ENCODE measurements at regions not wholly inside any gene's neighbourhood (a gene's known extent, or its start where the extent isn't known, plus 50 kb on each side); places are given as distances from the start of the nearest gene placed in this dataset.

DNA sequence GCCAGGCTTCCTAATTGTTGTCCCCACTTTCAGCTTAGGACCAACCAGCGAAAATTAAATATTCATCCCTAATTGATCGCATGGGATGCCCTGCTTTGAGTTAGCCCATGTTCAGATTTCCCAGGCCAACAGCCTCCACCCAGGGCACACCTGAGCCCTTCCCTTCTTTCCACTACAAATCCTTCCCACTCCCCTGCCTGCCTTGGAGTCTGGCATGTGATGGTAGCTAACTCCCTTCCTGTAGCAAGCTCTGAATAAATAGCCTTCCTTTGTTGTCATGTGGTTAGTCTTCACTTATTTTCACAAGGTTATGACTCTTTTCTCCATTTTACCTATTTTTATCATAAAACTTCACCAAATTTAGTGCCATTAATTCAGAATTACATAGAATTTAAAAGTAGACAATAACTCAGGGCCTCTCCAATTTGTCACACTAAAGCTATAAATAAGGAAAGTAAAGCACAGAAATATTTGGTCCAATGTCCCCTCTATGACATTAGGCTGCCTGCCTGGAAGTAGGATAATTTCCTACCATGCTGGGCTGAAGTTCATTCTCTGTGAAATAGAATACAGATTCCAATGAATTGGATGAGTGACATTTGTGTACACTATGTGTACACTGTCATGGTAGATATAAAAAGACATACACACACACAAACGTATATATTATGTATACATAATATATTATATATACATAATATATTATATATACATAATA, 166.4 kb upstream of the CPEB2 start:
- in situ Hi-C loops (cut with HindIII; ENCODE audit: low sequenced_read_pairs): no loop called here
- DNase-seq (ENCODE audit: low spot score): no peak

DNA sequence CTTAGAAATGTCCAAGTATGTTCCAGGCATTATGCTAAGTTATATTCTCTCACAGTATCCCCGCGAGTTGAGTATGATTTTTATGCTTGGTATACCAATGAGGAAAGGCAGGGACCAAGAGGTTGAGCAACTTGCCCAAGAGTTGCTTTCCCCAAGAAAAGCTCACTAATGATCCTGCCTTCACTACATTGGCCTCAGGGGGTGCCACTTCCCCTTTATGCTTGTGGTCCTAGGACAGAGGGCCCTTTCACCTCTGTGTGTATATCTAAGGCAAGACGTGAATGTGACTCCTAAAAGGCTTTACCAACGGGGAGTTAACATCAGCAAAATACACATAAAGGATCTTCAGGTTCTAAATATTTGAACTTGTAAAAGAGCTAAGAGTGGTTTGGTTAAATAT, 164.4 kb upstream of the CPEB2 start:
- DNase-seq (ENCODE audit: low spot score): no peak

DNA sequence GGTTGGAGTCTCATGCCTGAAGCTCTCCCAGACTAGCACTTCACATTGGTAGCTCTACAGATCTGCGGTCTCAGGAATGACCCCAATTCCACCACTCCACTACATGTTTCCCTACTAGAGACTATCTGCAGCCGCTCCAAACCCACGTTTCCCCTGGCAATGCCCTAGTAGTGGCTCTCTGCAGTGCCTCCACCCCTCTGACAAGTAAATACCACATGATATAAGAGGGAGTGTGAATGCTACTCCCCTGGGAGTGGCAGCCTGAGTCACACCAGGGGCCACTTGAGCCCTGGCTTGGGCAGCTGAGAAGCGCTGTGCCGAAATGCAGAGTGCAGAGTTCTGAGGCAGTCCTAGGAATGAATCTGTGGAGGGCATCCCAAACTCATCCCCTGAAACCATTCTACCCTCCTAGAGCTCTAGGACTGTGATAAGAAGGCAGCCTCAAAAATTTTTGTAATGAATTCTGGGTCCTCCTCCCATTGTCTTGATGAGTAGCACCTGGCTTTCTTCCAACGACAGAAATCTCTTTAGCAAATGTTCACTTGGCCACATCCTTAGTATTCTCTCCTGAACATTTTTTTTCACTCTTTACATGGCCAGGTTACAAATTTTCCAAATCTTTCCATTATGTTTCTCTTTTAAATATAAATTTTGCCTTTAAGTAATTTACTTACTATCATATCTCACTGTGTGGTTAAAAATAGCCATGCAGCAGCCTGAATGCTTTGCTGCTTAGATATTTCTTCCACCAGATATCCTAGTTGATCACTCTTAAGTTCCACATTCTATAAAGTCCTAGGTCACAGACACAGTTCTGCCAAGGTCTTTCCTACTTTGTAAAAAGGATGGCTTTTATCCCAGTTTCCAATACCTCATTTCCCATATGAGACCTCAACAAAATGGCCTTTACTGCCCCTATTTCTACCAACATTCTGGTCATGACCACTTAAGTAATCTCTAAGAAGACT, 160.2 kb upstream of the CPEB2 start:
- in situ Hi-C loops (cut with HindIII; ENCODE audit: low sequenced_read_pairs): no loop called here

More for the DNA sequence above, 164.4 kb upstream of the CPEB2 start:
- in situ Hi-C loops (cut with HindIII; ENCODE audit: low sequenced_read_pairs): no loop called here

DNA sequence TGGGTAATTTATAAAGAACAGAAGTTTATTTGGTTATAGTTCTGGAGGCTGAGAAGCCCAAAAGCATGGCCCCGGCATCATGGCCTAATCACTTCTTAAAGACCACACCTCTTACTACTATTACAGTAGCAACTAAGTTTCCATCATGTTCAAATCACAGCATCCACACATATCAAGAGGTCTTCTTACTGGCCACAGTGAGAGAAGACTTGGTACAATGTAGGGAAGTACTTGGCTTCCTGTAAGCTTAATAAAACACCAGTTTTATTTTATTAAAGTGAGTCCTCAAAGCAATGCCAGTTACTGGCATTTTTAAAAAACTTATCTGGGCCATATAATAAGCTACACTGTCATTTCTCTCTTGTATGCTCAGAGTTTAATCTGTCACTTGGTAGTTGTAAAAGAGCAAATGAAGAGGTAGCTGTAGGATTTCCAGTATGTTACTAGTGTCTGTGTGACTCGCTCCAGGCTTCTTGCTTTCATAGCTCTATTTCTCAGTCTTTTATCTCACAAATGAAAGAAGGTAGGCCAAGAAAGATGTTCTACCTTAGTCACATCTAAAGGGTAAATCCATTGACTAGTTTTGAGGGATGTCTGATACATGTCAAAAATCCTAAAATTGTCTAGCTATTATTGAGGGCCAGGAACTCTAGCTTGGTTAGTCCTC, 159.2 kb upstream of the CPEB2 start:
- DNase-seq (ENCODE audit: low spot score): no peak
- in situ Hi-C loops (cut with HindIII; ENCODE audit: low sequenced_read_pairs): no loop called here

More for the DNA sequence above, 160.2 kb upstream of the CPEB2 start:
- no peak for DNase-seq (ENCODE audit: low spot score)

DNA sequence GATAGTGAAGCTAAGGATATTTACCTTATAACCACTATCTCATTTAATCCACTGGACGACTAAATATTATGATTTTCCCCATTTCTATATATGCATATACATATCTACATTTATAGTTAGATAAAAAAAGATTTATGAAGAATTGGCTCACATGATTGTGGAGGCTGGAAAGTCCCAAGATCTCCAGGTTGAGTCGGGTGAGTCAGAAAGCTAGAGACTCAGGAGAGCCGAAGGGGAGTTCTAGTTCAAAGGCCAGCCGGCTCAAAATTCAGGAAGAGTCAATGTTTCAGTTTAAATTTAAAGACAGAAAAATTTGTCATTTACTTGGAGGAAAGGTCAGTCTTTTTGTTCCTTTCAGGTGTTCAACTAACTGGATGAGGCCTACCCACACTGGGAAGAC, 158.2 kb upstream of the CPEB2 start:
- in situ Hi-C loops (cut with HindIII; ENCODE audit: low sequenced_read_pairs): no loop called here
- DNase-seq (ENCODE audit: low spot score): no peak

DNA sequence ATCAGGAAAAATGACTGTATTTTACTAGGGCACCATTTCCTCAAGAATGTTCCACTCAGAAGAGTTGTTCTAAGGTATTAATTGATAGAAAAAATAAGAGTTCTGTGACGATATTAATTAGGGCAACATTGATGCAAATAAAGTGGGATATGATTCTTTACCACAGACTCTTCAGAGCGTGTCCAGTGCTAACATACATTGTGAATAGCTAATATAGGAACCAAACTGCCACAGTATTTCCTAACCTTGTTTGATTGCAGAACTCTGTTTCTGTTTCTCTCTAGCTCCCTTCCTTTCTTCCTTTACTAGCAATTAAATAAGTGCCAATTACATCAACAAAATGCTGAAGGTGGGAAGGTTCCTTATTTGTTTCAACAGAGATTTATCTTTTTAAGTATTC, 154.1 kb upstream of the CPEB2 start:
- DNase-seq (ENCODE audit: low spot score): no peak
- in situ Hi-C loops (cut with HindIII; ENCODE audit: low sequenced_read_pairs): no loop called here

DNA sequence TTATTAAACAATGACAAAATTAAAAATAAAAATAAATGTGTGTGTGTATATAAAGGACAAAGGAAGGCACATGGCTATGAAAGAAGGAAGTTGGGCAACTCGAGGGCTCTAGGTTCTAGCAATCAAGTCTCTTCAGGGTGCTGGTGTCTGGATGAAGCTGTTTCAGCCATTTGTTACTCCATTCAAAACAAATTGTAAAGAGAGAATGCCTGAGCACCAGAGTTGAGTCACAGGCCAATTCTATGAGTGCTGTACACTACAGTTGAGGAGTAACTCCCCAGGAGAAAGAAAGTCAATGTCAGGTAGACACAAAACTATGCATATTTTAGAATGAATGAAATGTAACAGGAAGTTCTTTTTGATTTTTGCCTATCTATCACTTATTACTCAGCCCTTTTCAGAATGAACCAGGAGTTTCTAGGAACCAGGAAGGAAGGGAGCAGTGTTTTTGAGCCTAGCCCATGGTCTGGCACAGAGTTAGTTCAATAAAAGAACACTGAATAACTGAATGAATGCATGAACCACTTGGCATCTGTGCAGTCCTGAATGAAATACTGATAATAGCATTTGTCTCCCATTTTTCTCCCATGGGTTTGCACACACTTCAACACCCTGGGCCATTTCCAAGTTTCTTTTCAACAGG, 151.7 kb upstream of the CPEB2 start:
- DNase-seq (ENCODE audit: low spot score): no peak
- in situ Hi-C loops (cut with HindIII; ENCODE audit: low sequenced_read_pairs): no loop called here

DNA sequence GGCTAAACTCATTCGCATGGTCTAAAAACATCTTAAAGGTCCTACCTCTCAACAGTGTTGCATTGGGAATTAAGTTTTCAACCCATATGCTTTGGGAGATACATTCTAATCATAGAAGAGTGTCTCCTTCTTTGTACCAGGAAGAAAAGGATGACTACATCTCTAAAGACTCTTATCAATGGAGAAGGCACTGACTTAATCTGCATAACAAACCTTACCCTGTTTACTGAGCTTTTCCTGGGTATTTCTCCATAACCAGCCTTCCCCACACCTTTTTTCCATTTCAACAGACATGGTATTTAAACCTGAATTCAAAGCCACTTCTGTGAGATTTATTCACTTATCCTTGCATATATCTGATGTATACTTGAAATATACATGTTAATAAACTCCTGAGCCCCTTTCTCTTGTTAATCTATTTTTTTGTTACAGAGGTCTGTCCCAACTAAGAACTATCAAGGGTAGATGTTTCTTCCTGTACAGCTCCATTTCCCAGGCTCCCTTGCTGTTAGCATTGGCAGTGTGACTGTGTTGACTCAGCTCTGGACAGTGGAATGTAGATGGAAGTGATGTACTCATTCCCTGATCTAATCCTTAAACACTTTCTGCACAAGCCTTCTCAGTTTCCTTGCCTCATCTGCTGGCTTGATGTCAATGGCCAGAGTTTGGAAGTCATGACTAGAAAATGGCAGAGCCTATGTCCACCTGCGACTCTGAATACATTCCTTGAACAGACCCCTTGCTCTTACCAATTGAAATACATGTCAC, 148.9 kb upstream of the CPEB2 start:
- in situ Hi-C loops (cut with HindIII; ENCODE audit: low sequenced_read_pairs): no loop called here
- no peak for DNase-seq (ENCODE audit: low spot score)

DNA sequence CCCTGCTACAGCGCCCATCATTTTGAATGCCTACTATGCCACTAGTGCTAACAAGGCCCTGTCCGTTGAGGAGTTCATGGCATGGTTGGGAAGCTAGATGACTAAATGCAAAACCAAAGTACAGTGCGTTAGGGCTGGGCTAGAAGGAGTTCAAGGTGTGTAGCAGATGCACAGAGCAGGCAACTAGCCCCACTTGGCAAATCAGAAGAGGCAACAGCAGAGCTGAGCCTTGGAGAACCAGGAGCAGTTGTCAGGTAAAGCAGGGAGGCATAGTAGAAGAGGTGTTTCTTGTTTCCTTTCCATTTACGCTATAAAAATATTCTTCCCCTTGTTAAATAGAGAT, 146.6 kb upstream of the CPEB2 start:
- DNase-seq (ENCODE audit: low spot score): no peak
- in situ Hi-C loops (cut with HindIII; ENCODE audit: low sequenced_read_pairs): no loop called here

DNA sequence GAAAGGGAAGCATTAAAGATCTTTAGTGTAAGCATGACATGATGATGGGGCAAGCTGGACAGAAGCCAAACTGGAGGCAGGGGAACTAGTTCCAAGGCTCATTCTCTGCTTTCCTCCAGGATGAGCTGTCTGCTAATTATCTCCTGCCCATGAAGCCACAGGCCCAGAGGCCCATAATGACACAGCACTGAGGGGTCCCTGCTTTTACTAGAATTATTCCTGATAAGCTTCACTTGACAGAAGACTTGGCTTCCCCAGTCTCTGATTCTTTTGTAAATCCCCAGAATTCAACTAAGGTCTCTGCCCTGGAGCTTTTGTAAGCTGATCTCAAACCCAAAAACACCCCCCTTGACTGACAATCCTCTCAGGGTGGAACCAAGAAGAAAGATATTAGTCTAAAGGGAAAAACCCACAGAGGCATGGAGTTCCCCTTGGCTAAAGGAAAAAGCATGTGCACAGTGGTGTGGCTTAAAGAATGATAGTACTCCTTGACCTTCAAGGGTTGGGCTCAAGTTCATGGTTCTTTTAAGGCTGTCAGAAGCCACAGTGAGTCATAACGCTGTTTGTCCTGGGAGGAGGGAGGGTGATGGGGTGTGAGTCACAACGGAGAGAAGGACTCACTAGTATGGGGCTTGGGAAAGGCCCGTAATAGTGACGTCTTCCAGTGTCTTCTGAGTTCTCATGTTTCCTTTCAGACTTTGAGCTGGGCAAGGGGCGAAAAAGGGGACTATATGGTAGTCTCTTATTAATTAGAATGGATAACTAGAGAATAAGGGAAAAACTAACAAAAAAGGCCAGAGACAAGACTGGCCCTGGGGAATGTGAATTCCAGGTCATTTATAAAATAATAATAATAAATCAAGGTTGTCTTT, 146.0 kb upstream of the CPEB2 start:
- DNase-seq (ENCODE audit: low spot score): no peak
- in situ Hi-C loops (cut with HindIII; ENCODE audit: low sequenced_read_pairs): no loop called here

DNA sequence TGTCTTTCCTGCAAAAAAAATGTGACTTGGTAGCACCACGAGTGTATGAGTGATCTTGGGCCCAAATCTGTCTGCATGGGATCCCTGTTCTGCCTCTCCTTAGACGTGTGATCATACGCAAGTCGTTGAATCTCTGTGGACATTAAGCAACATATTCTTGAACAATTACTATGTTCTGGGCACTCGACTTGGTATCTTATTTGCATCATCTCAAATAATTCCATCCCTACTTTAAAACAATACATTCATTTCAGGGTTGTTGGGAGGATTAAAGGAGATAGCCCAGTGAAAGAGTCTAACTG, 145.4 kb upstream of the CPEB2 start:
- in situ Hi-C loops (cut with HindIII; ENCODE audit: low sequenced_read_pairs): no loop called here
- no peak for DNase-seq (ENCODE audit: low spot score)

DNA sequence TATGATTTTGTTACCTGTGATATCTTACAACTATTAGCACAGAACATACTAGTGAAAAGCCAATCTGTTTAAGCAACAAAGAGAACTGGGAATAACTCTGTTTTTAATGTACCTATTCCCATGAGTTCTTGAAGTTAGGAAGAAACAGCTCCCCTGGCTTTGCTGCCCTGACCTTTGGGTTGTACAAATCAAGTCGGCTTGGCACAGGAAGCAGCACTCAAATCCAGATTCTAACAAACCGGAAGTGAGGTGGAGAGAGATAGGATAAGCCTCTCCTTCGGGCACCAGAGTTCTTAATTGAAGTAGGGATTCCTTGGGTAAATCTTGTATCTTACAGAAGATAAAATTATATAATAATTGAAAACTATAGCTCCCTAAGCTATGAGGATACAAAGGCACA, 144.8 kb upstream of the CPEB2 start:
- no peak for DNase-seq (ENCODE audit: low spot score)
- in situ Hi-C loops (cut with HindIII; ENCODE audit: low sequenced_read_pairs): no loop called here

DNA sequence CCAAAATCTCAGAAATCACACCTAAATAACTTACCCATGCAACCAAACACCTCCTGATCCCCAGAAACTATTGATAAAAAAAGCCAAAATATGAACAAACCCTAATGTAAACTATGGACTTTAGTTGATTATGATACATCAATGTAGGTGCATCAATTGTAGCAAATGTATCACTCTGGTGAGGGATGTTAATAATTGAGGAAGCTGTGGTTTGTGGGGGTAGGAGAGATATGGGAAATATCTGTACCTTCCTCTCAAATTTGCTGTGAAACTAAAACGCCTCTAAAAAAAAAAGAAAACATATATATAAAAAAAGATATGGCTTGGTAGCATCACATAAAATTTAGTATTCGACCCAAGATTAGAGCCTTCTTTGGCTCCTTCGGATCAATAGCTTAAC, 144.3 kb upstream of the CPEB2 start:
- in situ Hi-C loops (cut with HindIII; ENCODE audit: low sequenced_read_pairs): no loop called here
- DNase-seq (ENCODE audit: low spot score): no peak

DNA sequence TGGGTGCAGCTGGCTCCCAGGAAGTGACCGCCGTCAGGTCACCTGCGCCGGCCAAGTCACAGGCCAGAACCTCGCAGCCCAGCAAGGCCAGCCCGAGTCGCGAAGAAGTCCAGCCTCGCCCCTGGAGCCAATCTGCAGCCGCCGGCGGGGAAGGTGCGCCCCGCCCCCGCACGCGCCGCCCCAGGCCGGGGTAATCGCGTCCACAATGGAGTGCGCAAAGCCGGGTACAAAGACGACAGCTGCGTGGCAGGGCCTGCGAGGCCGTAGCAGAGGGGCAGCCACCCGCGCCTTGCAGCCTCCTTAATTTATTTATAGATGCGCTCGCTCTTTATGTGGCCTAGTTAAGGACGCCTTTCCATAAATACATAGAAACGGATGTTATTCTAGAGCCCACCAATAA, 139.4 kb upstream of the CPEB2 start:
- no peak for DNase-seq (ENCODE audit: low spot score)
- in situ Hi-C loops (cut with HindIII; ENCODE audit: low sequenced_read_pairs): no loop called here

DNA sequence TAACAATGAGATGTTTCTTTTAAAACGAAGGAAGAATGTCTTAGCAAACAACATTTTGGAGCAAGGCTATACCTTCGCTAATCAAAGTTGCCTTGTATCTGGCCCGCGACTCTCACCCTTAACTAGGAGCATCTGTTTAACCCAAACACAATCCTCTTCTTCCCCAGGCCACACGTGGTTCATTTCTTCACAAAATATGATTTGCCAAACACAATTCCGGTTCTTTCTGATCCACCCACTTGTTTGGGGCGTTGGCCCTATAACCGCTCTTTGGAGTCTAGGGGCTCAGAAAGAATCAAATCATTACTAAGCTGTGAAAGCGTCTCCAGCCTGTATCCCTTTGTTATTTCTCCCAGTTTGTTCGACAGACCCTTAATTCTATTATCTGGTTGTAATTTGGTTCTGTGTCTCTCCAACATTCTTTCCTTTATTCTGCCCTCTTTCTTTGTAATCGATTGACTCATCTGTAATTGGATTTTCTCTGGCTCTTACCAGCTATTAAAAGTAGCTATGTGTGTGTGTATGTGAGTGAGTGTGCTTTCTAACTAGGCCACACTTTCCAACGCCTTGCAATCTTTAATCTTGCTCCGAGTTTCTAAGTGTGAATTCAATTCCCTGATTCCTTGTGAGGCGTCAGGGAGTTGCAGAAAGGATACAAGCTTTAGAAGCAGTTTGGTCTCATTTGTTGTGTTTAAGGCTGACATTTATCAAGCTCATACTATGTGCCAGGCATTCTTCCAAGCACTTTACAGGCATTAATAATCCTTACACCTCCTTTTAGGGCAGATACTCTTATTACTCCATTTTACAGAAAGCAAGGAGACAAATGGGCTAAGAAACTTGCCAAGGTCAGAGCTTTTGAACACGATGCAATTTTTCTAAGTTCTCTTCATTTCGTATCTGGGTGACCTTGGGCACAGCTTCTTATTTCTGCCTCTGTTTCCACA, 138.6 kb upstream of the CPEB2 start:
- no peak for DNase-seq (ENCODE audit: low spot score)
- in situ Hi-C loops (cut with HindIII; ENCODE audit: low sequenced_read_pairs): no loop called here

DNA sequence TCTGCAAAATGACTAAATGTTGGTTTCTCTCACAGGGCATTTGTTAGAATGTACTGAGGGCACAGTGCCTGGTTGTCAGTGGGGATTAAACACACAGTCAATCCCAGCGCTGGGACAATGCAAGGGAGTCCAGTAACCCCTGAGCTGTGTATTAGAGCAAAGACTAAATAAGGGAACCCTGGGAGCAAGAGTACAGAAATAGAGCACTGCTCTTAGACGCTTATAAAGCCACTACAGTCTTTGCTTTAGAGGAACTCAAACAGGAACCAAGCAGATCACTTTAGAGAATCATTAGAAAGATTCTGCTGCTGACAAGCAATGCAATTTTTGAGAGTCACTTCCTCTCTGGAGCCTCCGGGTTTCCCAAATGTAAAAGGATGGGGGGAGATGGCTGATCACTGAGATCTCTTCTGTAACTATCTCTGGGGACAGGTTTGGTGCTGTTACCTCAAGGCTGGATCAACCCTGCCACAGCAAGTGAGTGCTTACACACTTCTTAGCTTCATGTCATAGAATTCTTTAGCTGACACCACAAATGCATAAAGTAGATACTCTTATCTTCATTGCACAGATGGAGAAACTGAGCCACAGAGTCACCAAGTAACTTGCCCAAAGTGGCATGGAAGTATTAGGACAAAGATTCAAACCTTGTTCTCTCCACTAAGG, 137.8 kb upstream of the CPEB2 start:
- DNase-seq (ENCODE audit: low spot score): no peak
- in situ Hi-C loops (cut with HindIII; ENCODE audit: low sequenced_read_pairs): no loop called here

DNA sequence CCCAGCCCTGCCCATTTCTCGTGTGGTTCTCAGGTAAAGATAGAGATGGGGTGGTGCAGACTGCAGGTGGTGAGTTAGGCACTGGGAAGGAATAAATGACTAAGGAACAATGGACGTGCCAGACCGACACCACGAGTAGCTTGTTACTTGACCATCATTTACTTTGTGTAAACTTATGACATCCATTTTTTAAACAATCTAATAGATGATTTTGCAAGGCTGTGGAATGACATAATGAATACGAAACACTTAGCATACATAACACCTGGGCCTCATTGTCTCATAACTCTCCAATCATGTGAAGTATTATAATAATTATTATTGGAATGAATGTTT, 137.3 kb upstream of the CPEB2 start:
- DNase-seq (ENCODE audit: low spot score): no peak
- in situ Hi-C loops (cut with HindIII; ENCODE audit: low sequenced_read_pairs): no loop called here
